ENCODE measurements at regions not wholly inside any gene's neighbourhood (a gene's known extent, or its start where the extent isn't known, plus 50 kb on each side); places are given as distances from the start of the nearest gene placed in this dataset.

GRCh38 chrX:16222151-16222550, 54.9 kb downstream of the MAGEB17 start:
- TF ChIP-seq CTCF (conservative IDR thresholded peaks at IDR 0.05; ENCODE audit: low read length), result no peak
- TF ChIP-seq EZH2phosphoT487 (IDR thresholded peaks at IDR 0.05; ENCODE audit: borderline replicate concordance), result no peak

Data from Loucy (cell line).